NCI-H1694 treated with DMSO at 0.1 percent for 48 hours (cell line): ENCODE measurements at regions not wholly inside any gene's neighbourhood (a gene's known extent, or its start where the extent isn't known, plus 50 kb on each side); places are given as distances from the start of the nearest gene placed in this dataset.

Experiments used
- DNase-seq: peaks from one replicate; lab custom pipeline; 2025; lab: John Stamatoyannopoulos, UW

- DNase-seq: no peak
Observed at GRCh38 chr15:70505936-70506912, 257.1 kb downstream of the UACA start.

GRCh38 chr15:70505411-70505919 lies 257.9 kb downstream of the UACA start:
- DNase-seq: no peak

GRCh38 chr15:70504988-70505387 lies 258.4 kb downstream of the UACA start:
- no peak for DNase-seq

GRCh38 chr15:70504299-70504951 lies 258.9 kb downstream of the UACA start:
- DNase-seq: no peak

- no peak for DNase-seq
Observed at GRCh38 chr15:70503798-70504298, 259.5 kb downstream of the UACA start.

- no peak for DNase-seq
Observed at GRCh38 chr15:70503073-70503745, 260.1 kb downstream of the UACA start.

- no peak for DNase-seq
Observed at GRCh38 chr15:70502529-70502928, 260.8 kb downstream of the UACA start.

GRCh38 chr15:70501849-70502248 lies 261.5 kb downstream of the UACA start:
- no peak for DNase-seq

- DNase-seq: no peak
Observed at GRCh38 chr15:70501121-70501727, 262.1 kb downstream of the UACA start.

- no peak for DNase-seq
Observed at GRCh38 chr15:70499791-70500190, 263.6 kb downstream of the UACA start.

- DNase-seq: no peak
Observed at GRCh38 chr15:70498096-70498626, 265.2 kb downstream of the UACA start.

GRCh38 chr15:70497661-70498060 lies 265.7 kb downstream of the UACA start:
- DNase-seq: no peak

GRCh38 chr15:70495991-70496599 lies 267.3 kb downstream of the UACA start:
- DNase-seq: no peak

GRCh38 chr15:70494852-70495571 lies 268.3 kb downstream of the UACA start:
- no peak for DNase-seq

- DNase-seq: no peak
Observed at GRCh38 chr15:70494517-70494851, 268.9 kb downstream of the UACA start.

- no peak for DNase-seq
Observed at GRCh38 chr15:70493787-70494516, 269.4 kb downstream of the UACA start.

GRCh38 chr15:70493376-70493775 lies 270.0 kb downstream of the UACA start:
- DNase-seq: no peak

- DNase-seq: no peak
Observed at GRCh38 chr15:70492240-70493177, 270.8 kb downstream of the UACA start.

GRCh38 chr15:70491641-70492040 lies 271.7 kb downstream of the UACA start:
- no peak for DNase-seq
